GM21786 (cell line): ENCODE measurements at regions not wholly inside any gene's neighbourhood (a gene's known extent, or its start where the extent isn't known, plus 50 kb on each side); places are given as distances from the start of the nearest gene placed in this dataset.

Experiments used
- ATAC-seq: cut with Tn5 transposase; IDR thresholded peaks from one replicate; pipeline ENCODE4 v1.9.1; 2021; ENCODE audit not compliant: unreplicated experiment

- no peak for ATAC-seq
These were observed 586.9 kb upstream of the KLHL1 start for GRCh38 chr13:70694996-70695715.

GRCh38 chr13:70668983-70669382, 560.7 kb upstream of the KLHL1 start:
- no peak for ATAC-seq

- peak; percentile 55 for ATAC-seq
These were observed 560.0 kb upstream of the KLHL1 start for GRCh38 chr13:70668293-70668692.

- no peak for ATAC-seq
These were observed 558.8 kb upstream of the KLHL1 start for GRCh38 chr13:70666883-70667556.

GRCh38 chr13:70662231-70662940, 554.1 kb upstream of the KLHL1 start:
- no peak for ATAC-seq

- ATAC-seq = no peak
These were observed 535.8 kb upstream of the KLHL1 start for GRCh38 chr13:70644052-70644451.

GRCh38 chr13:70634893-70635292, 526.6 kb upstream of the KLHL1 start:
- ATAC-seq = no peak

GRCh38 chr13:70630247-70630646, 522.0 kb upstream of the KLHL1 start:
- ATAC-seq = no peak

GRCh38 chr13:70623239-70623638, 515.0 kb upstream of the KLHL1 start:
- ATAC-seq = no peak

GRCh38 chr13:70622796-70623195, 514.5 kb upstream of the KLHL1 start:
- no peak for ATAC-seq

GRCh38 chr13:70619936-70620335, 511.7 kb upstream of the KLHL1 start:
- no peak for ATAC-seq

- ATAC-seq = no peak
These were observed 508.6 kb upstream of the KLHL1 start for GRCh38 chr13:70616847-70617246.

- no peak for ATAC-seq
These were observed 505.0 kb upstream of the KLHL1 start for GRCh38 chr13:70613295-70613694.

- ATAC-seq = no peak
These were observed 504.6 kb upstream of the KLHL1 start for GRCh38 chr13:70612881-70613280.

GRCh38 chr13:70604448-70604847, 496.2 kb upstream of the KLHL1 start:
- no peak for ATAC-seq

- no peak for ATAC-seq
These were observed 485.5 kb upstream of the KLHL1 start for GRCh38 chr13:70593716-70594115.

- ATAC-seq = no peak
These were observed 476.9 kb upstream of the KLHL1 start for GRCh38 chr13:70585109-70585508.

- no peak for ATAC-seq
These were observed 472.6 kb upstream of the KLHL1 start for GRCh38 chr13:70580825-70581224.

- no peak for ATAC-seq
These were observed 471.7 kb upstream of the KLHL1 start for GRCh38 chr13:70579941-70580340.

GRCh38 chr13:70571221-70571620, 463.0 kb upstream of the KLHL1 start:
- ATAC-seq = no peak

- ATAC-seq = peak; percentile 80
These were observed 460.3 kb upstream of the KLHL1 start for GRCh38 chr13:70568571-70568970.

- ATAC-seq = no peak
These were observed 436.5 kb upstream of the KLHL1 start for GRCh38 chr13:70544706-70545105.
